Mesenchymal stem cell (in vitro differentiated cells and primary cell): ENCODE measurements at regions not wholly inside any gene's neighbourhood (a gene's known extent, or its start where the extent isn't known, plus 50 kb on each side); places are given as distances from the start of the nearest gene placed in this dataset.

ENCODE experiments used
- DNase-seq: peaks from one replicate; pipeline ENCODE4 v3.0.0-alpha.2; 2013
- H2AFZ ChIP-seq: one replicate; pipeline ENCODE4 v1.6.1; 2013; ENCODE audit warnings: low read depth, mild to moderate bottlenecking, control low read depth, inconsistent platforms, low read length, moderate library complexity
- H2AK5ac ChIP-seq: 2 replicates; pipeline ENCODE4 v1.6.1; 2013; ENCODE audit warnings: low read length, moderate library complexity, mild to moderate bottlenecking, inconsistent platforms; ENCODE audit not compliant: severe bottlenecking
- H2BK120ac ChIP-seq: one replicate; pipeline ENCODE4 v1.6.1; 2013; ENCODE audit warnings: low read depth, mild to moderate bottlenecking, inconsistent platforms, low read length, moderate library complexity
- H2BK12ac ChIP-seq, 2 experiments: one replicate each; pipeline ENCODE4 v1.6.1; 2013; ENCODE audit warnings: inconsistent platforms in 2 of 2, low read length in 2 of 2, mild to moderate bottlenecking in 2 of 2, moderate library complexity in 2 of 2, control low read depth in 1 of 2
- H2BK15ac ChIP-seq: one replicate; pipeline ENCODE4 v1.6.1; 2013; ENCODE audit warnings: mild to moderate bottlenecking, low read depth, inconsistent platforms; ENCODE audit not compliant: poor library complexity, severe bottlenecking
- H2BK5ac ChIP-seq: 2 replicates; pipeline ENCODE4 v1.6.1; 2013; ENCODE audit warnings: low read depth, mild to moderate bottlenecking, low read length, control low read depth, inconsistent platforms; ENCODE audit not compliant: poor library complexity, severe bottlenecking
- H3K14ac ChIP-seq, 2 experiments: one replicate each; pipeline ENCODE4 v1.6.1; 2013; ENCODE audit warnings: inconsistent platforms in 2 of 2, low read length in 2 of 2, control low read depth in 1 of 2, mild to moderate bottlenecking in 1 of 2, moderate library complexity in 1 of 2
- H3K18ac ChIP-seq, 2 experiments: one replicate each; pipeline ENCODE4 v1.6.1; 2013; ENCODE audit warnings: inconsistent platforms in 2 of 2, low read length in 2 of 2, control low read depth in 1 of 2, low read depth in 1 of 2, mild to moderate bottlenecking in 1 of 2
- H3K23ac ChIP-seq, 2 experiments: one replicate each; pipeline ENCODE4 v1.6.1; 2013; ENCODE audit warnings: inconsistent platforms in 2 of 2, low read length in 2 of 2, mild to moderate bottlenecking in 2 of 2, moderate library complexity in 2 of 2, control low read depth in 1 of 2
- H3K27ac ChIP-seq: 2 replicates; pipeline ENCODE4 v1.5.1; 2013; ENCODE audit warnings: mild to moderate bottlenecking, moderate library complexity, low read length, control low read depth, inconsistent platforms; ENCODE audit not compliant: poor library complexity, severe bottlenecking
- H3K27me3 ChIP-seq, 2 experiments: 2 replicates each; pipeline versions ENCODE4 v1.6.1 to v1.7.0; 2013; ENCODE audit warnings: low read length in 2 of 2, mild to moderate bottlenecking in 2 of 2, moderate library complexity in 2 of 2, control low read depth in 1 of 2, inconsistent platforms in 1 of 2; ENCODE audit not compliant: control insufficient read depth in 1 of 2, insufficient read depth in 1 of 2
- H3K36me3 ChIP-seq, 2 experiments: 2 replicates each; pipeline versions ENCODE4 v1.6.1 to v1.7.0; 2013; ENCODE audit warnings: low read length in 2 of 2, control low read depth in 1 of 2, inconsistent platforms in 1 of 2, low read depth in 1 of 2, mild to moderate bottlenecking in 1 of 2; ENCODE audit not compliant: insufficient read depth in 2 of 2, control insufficient read depth in 1 of 2
- H3K4ac ChIP-seq, 2 experiments: one replicate each; pipeline ENCODE4 v1.6.1; 2013; ENCODE audit warnings: inconsistent platforms in 2 of 2, low read length in 2 of 2, mild to moderate bottlenecking in 2 of 2, moderate library complexity in 2 of 2, control low read depth in 1 of 2, low read depth in 1 of 2
- H3K4me1 ChIP-seq: 2 replicates; pipeline ENCODE4 v1.6.1; 2013; ENCODE audit warnings: low read depth, low read length, control low read depth; ENCODE audit not compliant: control insufficient read depth, insufficient read depth
- H3K4me2 ChIP-seq: 2 replicates; pipeline ENCODE4 v1.6.1; 2013; ENCODE audit warnings: low read length, mild to moderate bottlenecking, inconsistent platforms; ENCODE audit not compliant: poor library complexity, severe bottlenecking
- H3K4me3 ChIP-seq, 2 experiments: 2 replicates each; pipeline versions ENCODE4 v1.5.1 to v1.7.0; 2013; ENCODE audit warnings: low read length in 2 of 2, mild to moderate bottlenecking in 2 of 2, control low read depth in 1 of 2, low read depth in 1 of 2; ENCODE audit not compliant: insufficient read depth in 1 of 2
- H3K79me1 ChIP-seq: replicated peaks from 2 replicates; pipeline ENCODE4 v1.6.1; 2013; ENCODE audit warnings: mild to moderate bottlenecking, control low read depth, low read length, inconsistent platforms; ENCODE audit not compliant: poor library complexity, severe bottlenecking
- H3K9ac ChIP-seq: 2 replicates; pipeline ENCODE4 v1.7.0; 2013; ENCODE audit warnings: mild to moderate bottlenecking, low read length, moderate library complexity
- H3K9me3 ChIP-seq: 2 replicates; pipeline ENCODE4 v1.7.0; 2013; ENCODE audit warnings: mild to moderate bottlenecking, low read length; ENCODE audit not compliant: control insufficient read depth
- H4K8ac ChIP-seq: one replicate; pipeline ENCODE4 v1.6.1; 2013; ENCODE audit warnings: inconsistent platforms, mild to moderate bottlenecking, low read length, moderate library complexity
- H4K91ac ChIP-seq: one replicate; pipeline ENCODE4 v1.6.1; 2013; ENCODE audit warnings: mild to moderate bottlenecking, low read length, inconsistent platforms
- WGBS: methylation state at CpG from one replicate; pipeline ENCODE4 v1.1.7; 2013; ENCODE audit warnings: mixed read lengths; 5-methylcytosine and 5-hydroxymethylcytosine counted together

GRCh38 chr3:24674261-24674660 is 179.6 kb upstream of the THRB start:
- Histone ChIP-seq H3K4ac (no peak overlapping the region), H3K79me1 (no peaks in the 10 kb centered on the region)
- no CpG with 5 or more reads among the region's 2 CpGs for WGBS

GRCh38 chr3:24678021-24678420 is 183.4 kb upstream of the THRB start:
- Histone ChIP-seq H3K4ac (no peak overlapping the region), H2BK15ac (no peak overlapping the region), H3K27me3 (no peaks in the 10 kb centered on the region), H3K4me1 (peaks cover 2% of the 10 kb centered on the region), H2BK5ac (no peak overlapping the region), H2AK5ac (no peak overlapping the region), H3K9ac (peak overlapping the region; percentile 73), H3K14ac (no peak overlapping the region), H3K27ac (peak overlapping the region; percentile 62), H2AFZ (no peak overlapping the region), H2BK120ac (peak overlapping the region; percentile 24), H3K18ac (peak overlapping the region; percentile 4 to 6), H3K4me3 (peak overlapping the region in 1 of 2 experiments; percentile 60), H4K8ac (no peak overlapping the region), H3K23ac (no peak overlapping the region), H3K9me3 (no peaks in the 10 kb centered on the region), H2BK12ac (no peak overlapping the region), H3K79me1 (no peaks in the 10 kb centered on the region), H4K91ac (no peak overlapping the region), H3K4me2 (peak overlapping the region; percentile 57), H3K36me3 (no peaks in the 10 kb centered on the region)
- DNase-seq, result no peak
- 25% methylated on average over 2 of the region's 2 CpGs for WGBS

More at GRCh38 chr3:24674261-24674660, 179.6 kb upstream of the THRB start:
- Histone ChIP-seq H3K9ac (no peak overlapping the region), H3K4me2 (no peak overlapping the region), H3K14ac (no peak overlapping the region), H2BK5ac (no peak overlapping the region), H3K18ac (peak overlapping the region in 1 of 2 experiments; percentile 12), H3K9me3 (no peaks in the 10 kb centered on the region), H3K27me3 (no peaks in the 10 kb centered on the region), H3K23ac (no peak overlapping the region), H3K4me1 (no peaks in the 10 kb centered on the region), H2BK12ac (peak overlapping the region in 1 of 2 experiments; percentile 72), H2BK15ac (no peak overlapping the region), H3K27ac (no peak overlapping the region), H3K36me3 (no peaks in the 10 kb centered on the region), H2BK120ac (no peak overlapping the region), H4K8ac (no peak overlapping the region), H4K91ac (no peak overlapping the region), H2AFZ (peak overlapping the region; percentile 42), H2AK5ac (no peak overlapping the region), H3K4me3 (no peak overlapping the region)
- no peak for DNase-seq

DNA sequence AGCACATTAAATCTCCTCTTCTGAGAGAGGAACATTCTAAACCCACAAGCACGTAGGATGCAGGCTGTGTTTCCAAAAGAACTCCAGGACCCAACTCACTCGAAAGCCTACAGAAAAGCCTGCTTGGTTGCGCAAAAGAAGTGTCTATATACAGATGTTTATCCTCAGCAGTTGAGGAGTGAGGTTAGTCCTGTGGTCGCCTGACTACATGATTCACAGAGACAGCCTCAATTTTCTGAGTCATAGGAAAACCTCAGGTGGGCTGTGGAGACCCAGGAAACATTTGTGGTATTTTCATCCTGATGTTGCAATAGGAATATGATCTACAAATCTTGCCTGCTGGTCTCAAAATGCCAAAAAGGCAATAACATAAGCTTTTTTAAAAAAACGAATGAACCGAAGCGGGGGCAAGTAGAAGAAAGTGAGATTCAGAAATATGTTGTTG is 183.8 kb upstream of the THRB start:
- peaks cover 4% of the 10 kb centered on the region for H3K4me1 ChIP-seq
- no peak overlapping the region for H3K23ac ChIP-seq
- H3K9me3 ChIP-seq, result no peaks in the 10 kb centered on the region
- H2BK12ac ChIP-seq, result no peak overlapping the region
- H4K8ac ChIP-seq, result no peak overlapping the region
- H2AK5ac ChIP-seq, result no peak overlapping the region
- H3K36me3 ChIP-seq, result no peaks in the 10 kb centered on the region
- DNase-seq, result peak; percentile 97
- no peaks in the 10 kb centered on the region for H3K27me3 ChIP-seq
- H3K4me3 ChIP-seq, result peak overlapping the region in 1 of 2 experiments; percentile 60
- no peak overlapping the region for H2BK120ac ChIP-seq
- H4K91ac ChIP-seq, result no peak overlapping the region
- no peak overlapping the region for H2BK5ac ChIP-seq
- peak overlapping the region; percentile 73 for H3K9ac ChIP-seq
- no peak overlapping the region for H2BK15ac ChIP-seq
- no peak overlapping the region for H3K14ac ChIP-seq
- WGBS, result 4% methylated on average over 7 of the region's 7 CpGs
- H3K4ac ChIP-seq, result no peak overlapping the region
- no peak overlapping the region for H2AFZ ChIP-seq
- no peaks in the 10 kb centered on the region for H3K79me1 ChIP-seq
- H3K4me2 ChIP-seq, result peak overlapping the region; percentile 57
- no peak overlapping the region for H3K18ac ChIP-seq
- peak overlapping the region; percentile 62 for H3K27ac ChIP-seq

- Histone ChIP-seq H3K14ac (no peak overlapping the region), H3K23ac (peak overlapping the region in 1 of 2 experiments; percentile 46), H3K27me3 (no peaks in the 10 kb centered on the region), H2BK15ac (no peak overlapping the region), H2BK120ac (no peak overlapping the region), H3K4me2 (no peak overlapping the region), H2BK12ac (no peak overlapping the region), H3K18ac (no peak overlapping the region), H4K91ac (no peak overlapping the region), H2BK5ac (no peak overlapping the region), H3K4me3 (no peak overlapping the region), H3K9ac (no peak overlapping the region), H3K36me3 (no peaks in the 10 kb centered on the region), H3K27ac (no peak overlapping the region), H3K4me1 (peaks cover 5% of the 10 kb centered on the region), H4K8ac (no peak overlapping the region), H2AFZ (no peak overlapping the region), H2AK5ac (no peak overlapping the region), H3K4ac (peak overlapping the region; percentile 24 to 59), H3K79me1 (no peaks in the 10 kb centered on the region), H3K9me3 (no peaks in the 10 kb centered on the region)
- no peak for DNase-seq
Measured at GRCh38 chr3:24679429-24679828, 184.8 kb upstream of the THRB start.
